Islet of Langerhans (tissue), 1 donor: ENCODE measurements at regions not wholly inside any gene's neighbourhood (a gene's known extent, or its start where the extent isn't known, plus 50 kb on each side); places are given as distances from the start of the nearest gene placed in this dataset.
"Not testable (repeated sequence)": the region's sequence is repeated elsewhere in the genome, so short reads cannot be mapped to it uniquely, and the experiment has no call there.

Source experiments
- FAIRE-seq: peaks from one replicate; lab custom pipeline; 2011; peaks lifted over from hg19 to GRCh38; lab: Jason Lieb, UNC

GRCh38 chr6:8655670-8656454 lies 220.5 kb upstream of the SLC35B3 start:
- no peak for FAIRE-seq

GRCh38 chr6:8652710-8653109 lies 217.4 kb upstream of the SLC35B3 start:
- FAIRE-seq, result no peak

GRCh38 chr6:8651998-8652397 lies 216.7 kb upstream of the SLC35B3 start:
- no peak for FAIRE-seq

- FAIRE-seq, result no peak
These were observed 209.9 kb upstream of the SLC35B3 start for GRCh38 chr6:8645212-8645611.

- no peak for FAIRE-seq
These were observed 209.0 kb upstream of the SLC35B3 start for GRCh38 chr6:8644306-8644705.

- no peak for FAIRE-seq
These were observed 207.5 kb upstream of the SLC35B3 start for GRCh38 chr6:8642854-8643253.

- FAIRE-seq, result no peak
These were observed 206.8 kb upstream of the SLC35B3 start for GRCh38 chr6:8642131-8642530.

GRCh38 chr6:8639928-8640649 lies 204.7 kb upstream of the SLC35B3 start:
- FAIRE-seq, result no peak

GRCh38 chr6:8637896-8638597 lies 202.7 kb upstream of the SLC35B3 start:
- FAIRE-seq, result no peak

- FAIRE-seq, result no peak
These were observed 198.4 kb upstream of the SLC35B3 start for GRCh38 chr6:8633762-8634161.

GRCh38 chr6:8628736-8629135 lies 193.4 kb upstream of the SLC35B3 start:
- no peak for FAIRE-seq

GRCh38 chr6:8628063-8628462 lies 192.7 kb upstream of the SLC35B3 start:
- no peak for FAIRE-seq

- FAIRE-seq, result no peak
These were observed 191.9 kb upstream of the SLC35B3 start for GRCh38 chr6:8627085-8627861.

- no peak for FAIRE-seq
These were observed 189.3 kb upstream of the SLC35B3 start for GRCh38 chr6:8624665-8625064.

GRCh38 chr6:8623441-8623840 lies 188.1 kb upstream of the SLC35B3 start:
- FAIRE-seq, result no peak

- no peak for FAIRE-seq
These were observed 184.5 kb upstream of the SLC35B3 start for GRCh38 chr6:8619853-8620252.

GRCh38 chr6:8619408-8619807 lies 184.1 kb upstream of the SLC35B3 start:
- not testable (repeated sequence) for FAIRE-seq

GRCh38 chr6:8608737-8609136 lies 173.4 kb upstream of the SLC35B3 start:
- FAIRE-seq, result no peak

GRCh38 chr6:8589941-8590729 lies 154.8 kb upstream of the SLC35B3 start:
- FAIRE-seq, result no peak

GRCh38 chr6:8588176-8588575 lies 152.8 kb upstream of the SLC35B3 start:
- no peak for FAIRE-seq

- no peak for FAIRE-seq
These were observed 147.9 kb upstream of the SLC35B3 start for GRCh38 chr6:8583291-8583690.

- FAIRE-seq, result no peak
These were observed 144.0 kb upstream of the SLC35B3 start for GRCh38 chr6:8579372-8579771.
